ENCODE measurements at regions not wholly inside any gene's neighbourhood (a gene's known extent, or its start where the extent isn't known, plus 50 kb on each side); places are given as distances from the start of the nearest gene placed in this dataset.
A peak's percentile ranks its signal among the peaks of the same experiment; 100 is the strongest.
"Not testable (repeated sequence)": the region's sequence is repeated elsewhere in the genome, so short reads cannot be mapped to it uniquely, and the experiment has no call there.

DNA sequence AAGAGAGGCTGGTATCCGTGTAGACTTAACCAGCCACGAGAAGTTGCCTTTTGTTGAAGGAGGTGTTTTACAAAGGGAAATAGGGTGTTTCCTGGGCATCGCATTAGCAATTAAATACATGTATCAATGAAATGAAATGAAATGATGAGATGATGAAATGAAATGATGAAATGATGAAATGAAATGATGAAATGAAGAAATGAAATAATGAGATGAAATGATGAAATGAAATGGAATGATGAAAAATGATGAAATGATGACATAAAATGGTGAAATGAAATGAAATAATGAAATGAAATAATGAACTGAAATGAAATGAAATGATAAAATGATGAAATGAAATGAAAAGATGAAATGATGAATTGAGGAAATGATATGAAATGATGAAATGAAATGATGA is 131.3 kb upstream of the TP53TG3C start:
- H3K4me1 ChIP-seq (ENCODE audit: insufficient read depth, low read length); CTCF ChIA-PET (ENCODE audit: low intra/inter-chr PET ratio, low total read pairs); H3K9ac ChIP-seq (ENCODE audit: insufficient read depth, low read depth, low read length); H3K9me3 ChIP-seq (ENCODE audit: low read length); intact Hi-C loops (cut with micrococcal nuclease; ENCODE audit: unreplicated experiment); DNase-seq (ENCODE audit: low spot score); in situ Hi-C loops (cut with HindIII; ENCODE audit: extremely low pct_ligation_motif_present, low pct_unique_long_range_greater_than_20kb); H3K4me2 ChIP-seq (ENCODE audit: low read depth, low read length); BruUV-seq (replicated peaks); ATAC-seq; FAIRE-seq; H3K36me3 ChIP-seq (replicated peaks in 1 of 2; ENCODE audit: control insufficient read depth in 1 of 2, insufficient read depth in 2 of 2, low read length in 2 of 2); H2AFZ ChIP-seq (ENCODE audit: low read length); H3K79me2 ChIP-seq (ENCODE audit: insufficient read depth, low read length); POLR2A ChIA-PET; H4K20me1 ChIP-seq (ENCODE audit: insufficient read depth, low read length); H3K27ac ChIP-seq (ENCODE audit: extremely low read length, insufficient read depth, low read length); H3K27me3 ChIP-seq (ENCODE audit: control insufficient read depth in 1 of 2, insufficient read depth in 2 of 2, low read length in 2 of 2); H3K4me3 ChIP-seq (replicated peaks in 1 of 3; ENCODE audit: insufficient read depth in 1 of 3, low read depth in 2 of 3, low read length in 3 of 3); TF ChIP-seq ATF7 (CRISPR knock-in tag; IDR thresholded peaks at IDR 0.05): not testable (repeated sequence)
- peak; percentile 55; the same call in 1 of the 2 replicates for TF ChIP-seq ATF7 (IDR thresholded peaks at IDR 0.05)
- 23% methylated on average over 3 of the region's 3 CpGs for WGBS (ENCODE audit: low lambda C conversion rate)

DNA sequence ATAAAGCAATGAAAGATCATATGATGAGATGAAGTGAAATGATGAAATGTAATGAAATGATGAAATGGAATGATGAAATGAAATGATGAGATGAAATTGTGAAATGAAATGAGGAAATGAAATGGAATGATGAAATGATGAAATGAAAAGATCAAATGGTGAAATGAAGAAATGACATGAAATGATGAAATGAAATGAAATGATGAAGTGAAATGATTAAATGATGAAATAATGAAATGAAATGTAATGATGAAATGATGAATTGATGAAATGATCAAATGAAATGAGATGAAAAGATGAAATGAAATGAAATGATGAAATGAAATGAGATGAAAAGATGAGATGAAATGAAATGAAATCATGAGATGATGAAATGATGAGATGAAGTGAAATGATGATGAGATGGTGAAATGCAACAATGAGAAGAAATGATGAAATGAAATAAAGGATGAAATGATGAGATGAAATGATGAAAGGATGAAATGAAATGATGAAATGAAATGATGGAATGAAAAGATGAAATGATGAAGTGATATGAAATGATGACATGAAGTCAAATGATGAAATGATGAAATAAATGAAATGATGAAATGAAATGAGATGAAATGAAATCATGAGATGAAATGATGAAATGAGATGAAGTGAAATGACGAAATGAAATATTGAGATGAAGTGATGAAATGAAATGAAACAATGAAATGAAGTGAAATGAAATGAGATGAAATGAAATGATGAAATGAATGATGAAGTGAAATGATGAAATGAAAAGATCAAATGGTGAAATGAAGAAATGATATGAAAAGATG is 130.5 kb upstream of the TP53TG3C start:
- WGBS (ENCODE audit: low lambda C conversion rate) = 41% methylated on average over 1 of the region's 1 CpG

More for the DNA sequence above, 130.5 kb upstream of the TP53TG3C start:
- H3K9me3 ChIP-seq (ENCODE audit: low read length); H3K27ac ChIP-seq (ENCODE audit: extremely low read length, insufficient read depth, low read length); CTCF ChIA-PET (ENCODE audit: low intra/inter-chr PET ratio, low total read pairs); FAIRE-seq; H3K4me2 ChIP-seq (ENCODE audit: low read depth, low read length); DNase-seq (ENCODE audit: low spot score); H3K9ac ChIP-seq (ENCODE audit: insufficient read depth, low read depth, low read length); intact Hi-C loops (cut with micrococcal nuclease; ENCODE audit: unreplicated experiment); in situ Hi-C loops (cut with HindIII; ENCODE audit: extremely low pct_ligation_motif_present, low pct_unique_long_range_greater_than_20kb); H4K20me1 ChIP-seq (ENCODE audit: insufficient read depth, low read length); ATAC-seq; POLR2A ChIA-PET; H3K36me3 ChIP-seq (replicated peaks in 1 of 2; ENCODE audit: control insufficient read depth in 1 of 2, insufficient read depth in 2 of 2, low read length in 2 of 2); H3K27me3 ChIP-seq (ENCODE audit: control insufficient read depth in 1 of 2, insufficient read depth in 2 of 2, low read length in 2 of 2); H2AFZ ChIP-seq (ENCODE audit: low read length); BruUV-seq (replicated peaks); H3K4me1 ChIP-seq (ENCODE audit: insufficient read depth, low read length); H3K79me2 ChIP-seq (ENCODE audit: insufficient read depth, low read length); H3K4me3 ChIP-seq (replicated peaks in 1 of 3; ENCODE audit: insufficient read depth in 1 of 3, low read depth in 2 of 3, low read length in 3 of 3); TF ChIP-seq ATF7, CREB1 (CRISPR knock-in tag; IDR thresholded peaks at IDR 0.05): not testable (repeated sequence)
- peak; percentile 84 for TF ChIP-seq ATF7 (IDR thresholded peaks at IDR 0.05)
- peak; percentile 73; the same call in 1 of the 2 replicates for TF ChIP-seq ZNF24 (IDR thresholded peaks at IDR 0.05)
- peak; percentile 5; the same call in 1 of the 2 replicates for TF ChIP-seq CEBPB (IDR thresholded peaks at IDR 0.05; ENCODE audit: borderline replicate concordance, low read depth, low read length)
- peak; percentile 46; the same call in 1 of the 2 replicates for TF ChIP-seq CREB1 (IDR thresholded peaks at IDR 0.05)

Data from HepG2 (cell line).